HG02798 (cell line): ENCODE measurements at regions not wholly inside any gene's neighbourhood (a gene's known extent, or its start where the extent isn't known, plus 50 kb on each side); places are given as distances from the start of the nearest gene placed in this dataset.

Experiments
- ATAC-seq: cut with Tn5 transposase; IDR thresholded peaks from one replicate; pipeline ENCODE4 v1.9.1; 2021; ENCODE audit warnings: mild to moderate bottlenecking; ENCODE audit not compliant: unreplicated experiment, poor library complexity

GRCh38 chr12:67370979-67371378 is 101.8 kb downstream of the CAND1 start:
- ATAC-seq, result no peak

- no peak for ATAC-seq
Observed at GRCh38 chr12:67377021-67377420, 107.9 kb downstream of the CAND1 start.

- no peak for ATAC-seq
Observed at GRCh38 chr12:67377541-67377940, 108.4 kb downstream of the CAND1 start.

GRCh38 chr12:67382241-67382871 is 113.2 kb downstream of the CAND1 start:
- no peak for ATAC-seq

GRCh38 chr12:67386869-67387565 is 117.9 kb downstream of the CAND1 start:
- ATAC-seq, result no peak

GRCh38 chr12:67388331-67389138 is 119.4 kb downstream of the CAND1 start:
- no peak for ATAC-seq

GRCh38 chr12:67390273-67390672 is 121.1 kb downstream of the CAND1 start:
- ATAC-seq, result no peak

- no peak for ATAC-seq
Observed at GRCh38 chr12:67391034-67391433, 121.9 kb downstream of the CAND1 start.

GRCh38 chr12:67391656-67392055 is 122.5 kb downstream of the CAND1 start:
- no peak for ATAC-seq

- no peak for ATAC-seq
Observed at GRCh38 chr12:67394550-67394949, 125.4 kb downstream of the CAND1 start.

- no peak for ATAC-seq
Observed at GRCh38 chr12:67400742-67401141, 131.6 kb downstream of the CAND1 start.

GRCh38 chr12:67410246-67410645 is 141.1 kb downstream of the CAND1 start:
- no peak for ATAC-seq

- no peak for ATAC-seq
Observed at GRCh38 chr12:67410667-67411067, 141.5 kb downstream of the CAND1 start.

- no peak for ATAC-seq
Observed at GRCh38 chr12:67411562-67411961, 142.4 kb downstream of the CAND1 start.

- ATAC-seq, result no peak
Observed at GRCh38 chr12:67413577-67413976, 144.4 kb downstream of the CAND1 start.

GRCh38 chr12:67414011-67414715 is 145.0 kb downstream of the CAND1 start:
- no peak for ATAC-seq

- ATAC-seq, result no peak
Observed at GRCh38 chr12:67415473-67415872, 146.3 kb downstream of the CAND1 start.

GRCh38 chr12:67419810-67420209 is 150.7 kb downstream of the CAND1 start:
- ATAC-seq, result no peak

GRCh38 chr12:67420506-67420905 is 151.3 kb downstream of the CAND1 start:
- ATAC-seq, result no peak

- no peak for ATAC-seq
Observed at GRCh38 chr12:67422081-67422480, 152.9 kb downstream of the CAND1 start.

- no peak for ATAC-seq
Observed at GRCh38 chr12:67424784-67425183, 155.6 kb downstream of the CAND1 start.
